HG02642 (cell line): ENCODE measurements at regions not wholly inside any gene's neighbourhood (a gene's known extent, or its start where the extent isn't known, plus 50 kb on each side); places are given as distances from the start of the nearest gene placed in this dataset.
"Not testable (repeated sequence)": the region's sequence is repeated elsewhere in the genome, so short reads cannot be mapped to it uniquely, and the experiment has no call there.

Source experiments
- ATAC-seq: cut with Tn5 transposase; IDR thresholded peaks from one replicate; pipeline ENCODE4 v1.9.1; 2021; ENCODE audit warnings: mild to moderate bottlenecking; ENCODE audit not compliant: unreplicated experiment, poor library complexity

GRCh38 chr3:177781686-177782161 lies 584.4 kb upstream of the TBL1XR1 start:
- no peak for ATAC-seq

- no peak for ATAC-seq
These were observed 586.1 kb upstream of the TBL1XR1 start for GRCh38 chr3:177783338-177783737.

- ATAC-seq = no peak
These were observed 586.5 kb upstream of the TBL1XR1 start for GRCh38 chr3:177783767-177784166.

- ATAC-seq = peak; percentile 71
These were observed 590.2 kb upstream of the TBL1XR1 start for GRCh38 chr3:177787279-177788041.

- no peak for ATAC-seq
These were observed 592.2 kb upstream of the TBL1XR1 start for GRCh38 chr3:177789500-177789899.

GRCh38 chr3:177792311-177793030 lies 595.2 kb upstream of the TBL1XR1 start:
- ATAC-seq = no peak

GRCh38 chr3:177793451-177793850 lies 596.2 kb upstream of the TBL1XR1 start:
- ATAC-seq = no peak

GRCh38 chr3:177795216-177795615 lies 597.9 kb upstream of the TBL1XR1 start:
- ATAC-seq = no peak

- no peak for ATAC-seq
These were observed 598.6 kb upstream of the TBL1XR1 start for GRCh38 chr3:177795859-177796258.

GRCh38 chr3:177800147-177800546 lies 602.9 kb upstream of the TBL1XR1 start:
- not testable (repeated sequence) for ATAC-seq

GRCh38 chr3:177800561-177800960 lies 603.3 kb upstream of the TBL1XR1 start:
- ATAC-seq = no peak

GRCh38 chr3:177802151-177802900 lies 605.0 kb upstream of the TBL1XR1 start:
- ATAC-seq = no peak

- ATAC-seq = no peak
These were observed 606.2 kb upstream of the TBL1XR1 start for GRCh38 chr3:177803500-177803899.

- no peak for ATAC-seq
These were observed 606.8 kb upstream of the TBL1XR1 start for GRCh38 chr3:177804032-177804431.

GRCh38 chr3:177804646-177805045 lies 607.4 kb upstream of the TBL1XR1 start:
- ATAC-seq = no peak

- no peak for ATAC-seq
These were observed 610.0 kb upstream of the TBL1XR1 start for GRCh38 chr3:177807150-177807875.

- not testable (repeated sequence) for ATAC-seq
These were observed 611.7 kb upstream of the TBL1XR1 start for GRCh38 chr3:177808928-177809478.

GRCh38 chr3:177810162-177810623 lies 612.9 kb upstream of the TBL1XR1 start:
- ATAC-seq = no peak

GRCh38 chr3:177811112-177811511 lies 613.8 kb upstream of the TBL1XR1 start:
- no peak for ATAC-seq

GRCh38 chr3:177811835-177812234 lies 614.6 kb upstream of the TBL1XR1 start:
- ATAC-seq = no peak
